ENCODE measurements at regions not wholly inside any gene's neighbourhood (a gene's known extent, or its start where the extent isn't known, plus 50 kb on each side); places are given as distances from the start of the nearest gene placed in this dataset.
A peak's percentile ranks its signal among the peaks of the same experiment; 100 is the strongest.

GRCh38 chr15:37877851-37878741, 56.3 kb upstream of the TMCO5A start:
- no peak for DNase-seq (ENCODE audit: low spot score)
- H3K27ac ChIP-seq: peak overlapping the region; percentile 25 to 63
- peak overlapping the region; percentile 28 for H3K4me3 ChIP-seq
- TF ChIP-seq, protein P1, sequence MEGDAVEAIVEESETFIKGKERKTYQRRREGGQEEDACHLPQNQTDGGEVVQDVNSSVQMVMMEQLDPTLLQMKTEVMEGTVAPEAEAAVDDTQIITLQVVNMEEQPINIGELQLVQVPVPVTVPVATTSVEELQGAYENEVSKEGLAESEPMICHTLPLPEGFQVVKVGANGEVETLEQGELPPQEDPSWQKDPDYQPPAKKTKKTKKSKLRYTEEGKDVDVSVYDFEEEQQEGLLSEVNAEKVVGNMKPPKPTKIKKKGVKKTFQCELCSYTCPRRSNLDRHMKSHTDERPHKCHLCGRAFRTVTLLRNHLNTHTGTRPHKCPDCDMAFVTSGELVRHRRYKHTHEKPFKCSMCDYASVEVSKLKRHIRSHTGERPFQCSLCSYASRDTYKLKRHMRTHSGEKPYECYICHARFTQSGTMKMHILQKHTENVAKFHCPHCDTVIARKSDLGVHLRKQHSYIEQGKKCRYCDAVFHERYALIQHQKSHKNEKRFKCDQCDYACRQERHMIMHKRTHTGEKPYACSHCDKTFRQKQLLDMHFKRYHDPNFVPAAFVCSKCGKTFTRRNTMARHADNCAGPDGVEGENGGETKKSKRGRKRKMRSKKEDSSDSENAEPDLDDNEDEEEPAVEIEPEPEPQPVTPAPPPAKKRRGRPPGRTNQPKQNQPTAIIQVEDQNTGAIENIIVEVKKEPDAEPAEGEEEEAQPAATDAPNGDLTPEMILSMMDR (IDR thresholded peaks at IDR 0.05): no peak

DNA sequence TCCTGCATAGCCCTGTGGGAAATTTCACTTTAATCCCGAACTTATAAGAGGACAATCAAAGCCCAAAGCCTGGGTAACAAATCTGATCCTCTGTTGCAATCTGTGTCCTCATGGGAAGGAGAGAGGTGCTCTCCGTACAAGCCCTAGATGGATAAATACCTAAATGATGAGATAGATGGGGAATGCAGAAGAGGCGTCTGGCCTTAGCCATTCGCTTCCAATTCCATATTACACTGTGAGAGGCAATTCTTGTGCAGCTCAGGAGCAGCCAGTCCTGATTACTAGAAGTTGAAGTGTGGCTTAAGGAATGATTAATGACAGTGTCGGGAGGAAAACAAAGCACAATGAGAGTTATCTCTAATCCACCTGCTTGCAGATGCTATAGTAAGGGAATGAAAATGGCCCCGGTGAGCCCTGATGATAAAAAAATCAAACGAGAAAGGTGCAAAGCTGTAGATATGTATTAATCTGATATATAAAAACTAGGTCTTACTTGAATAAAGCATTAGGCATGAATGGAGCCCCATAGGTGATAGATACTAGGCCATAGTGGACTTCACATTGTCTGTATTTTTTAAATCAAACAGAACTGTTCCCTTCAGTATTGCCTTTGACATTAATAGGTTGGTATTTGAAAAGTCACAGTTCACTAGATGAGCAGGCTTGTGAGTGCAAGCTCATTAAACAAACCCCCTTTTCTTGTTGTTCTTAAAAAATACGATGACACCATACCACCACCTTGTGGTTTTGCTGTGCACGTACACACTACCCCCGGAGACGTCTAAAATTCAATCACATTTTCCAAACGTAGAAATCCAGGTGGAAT, 54.2 kb upstream of the TMCO5A start:
- TF ChIP-seq, protein P1 (IDR thresholded peaks at IDR 0.05): peak; percentile 61
- H3K4me3 ChIP-seq: peak overlapping the region; percentile 11
- no peak for DNase-seq (ENCODE audit: low spot score)

DNA sequence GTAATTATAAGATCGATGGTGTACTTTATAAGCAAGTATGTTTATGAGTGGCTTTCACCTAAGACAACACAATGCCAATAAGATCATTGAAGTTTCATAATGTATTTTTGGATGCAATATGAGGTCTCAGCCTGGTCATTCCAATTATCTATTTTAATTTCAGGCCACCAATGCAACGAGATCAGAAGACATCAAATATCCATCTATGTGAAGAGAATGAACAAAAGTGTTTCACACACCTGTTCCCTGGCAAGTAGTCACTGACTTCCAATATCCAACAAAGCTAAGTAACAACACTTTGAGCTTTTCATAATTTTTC, 53.6 kb upstream of the TMCO5A start:
- no peak for DNase-seq (ENCODE audit: low spot score)
- TF ChIP-seq, protein P1 (IDR thresholded peaks at IDR 0.05): no peak

More for the DNA sequence above, 54.2 kb upstream of the TMCO5A start:
- peak overlapping the region; percentile 24 to 57 for H3K27ac ChIP-seq

GRCh38 chr15:37881237-37882013, 53.0 kb upstream of the TMCO5A start:
- Histone ChIP-seq H3K4me3 (no peak overlapping the region), H3K27ac (no peak overlapping the region)
- no peak for DNase-seq (ENCODE audit: low spot score)
- TF ChIP-seq, protein P1 (IDR thresholded peaks at IDR 0.05): no peak

More for the DNA sequence above, 53.6 kb upstream of the TMCO5A start:
- no peak overlapping the region for H3K27ac ChIP-seq
- H3K4me3 ChIP-seq: no peak overlapping the region

DNA sequence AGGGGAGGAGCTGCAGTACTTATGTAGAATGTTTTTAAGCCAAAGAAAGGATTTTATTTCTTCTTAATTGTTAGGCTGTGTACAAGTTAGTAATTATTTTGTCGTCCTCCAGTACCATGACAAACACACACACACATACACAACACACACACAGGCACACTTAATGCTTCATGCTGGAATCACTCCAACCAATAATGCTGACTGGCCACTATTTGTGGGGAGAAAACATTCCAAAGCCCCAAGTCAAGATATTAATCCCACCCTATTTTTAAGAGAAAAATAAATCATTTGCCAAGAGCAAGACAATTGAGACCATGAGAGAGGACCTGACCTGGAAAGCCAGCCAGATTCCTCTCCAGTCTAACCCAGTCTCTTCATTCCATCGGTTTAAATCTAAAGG, 51.8 kb upstream of the TMCO5A start:
- TF ChIP-seq, protein P1 (IDR thresholded peaks at IDR 0.05): no peak
- DNase-seq (ENCODE audit: low spot score): no peak
- Histone ChIP-seq H3K4me3 (no peak overlapping the region), H3K27ac (no peak overlapping the region)

All from coronary artery (tissue), 2 donors.